HG03097 (cell line): ENCODE measurements at regions not wholly inside any gene's neighbourhood (a gene's known extent, or its start where the extent isn't known, plus 50 kb on each side); places are given as distances from the start of the nearest gene placed in this dataset.

ENCODE experiments used
- ATAC-seq: cut with Tn5 transposase; IDR thresholded peaks from one replicate; pipeline ENCODE4 v1.9.1; 2021; ENCODE audit not compliant: unreplicated experiment, low FRiP score

DNA sequence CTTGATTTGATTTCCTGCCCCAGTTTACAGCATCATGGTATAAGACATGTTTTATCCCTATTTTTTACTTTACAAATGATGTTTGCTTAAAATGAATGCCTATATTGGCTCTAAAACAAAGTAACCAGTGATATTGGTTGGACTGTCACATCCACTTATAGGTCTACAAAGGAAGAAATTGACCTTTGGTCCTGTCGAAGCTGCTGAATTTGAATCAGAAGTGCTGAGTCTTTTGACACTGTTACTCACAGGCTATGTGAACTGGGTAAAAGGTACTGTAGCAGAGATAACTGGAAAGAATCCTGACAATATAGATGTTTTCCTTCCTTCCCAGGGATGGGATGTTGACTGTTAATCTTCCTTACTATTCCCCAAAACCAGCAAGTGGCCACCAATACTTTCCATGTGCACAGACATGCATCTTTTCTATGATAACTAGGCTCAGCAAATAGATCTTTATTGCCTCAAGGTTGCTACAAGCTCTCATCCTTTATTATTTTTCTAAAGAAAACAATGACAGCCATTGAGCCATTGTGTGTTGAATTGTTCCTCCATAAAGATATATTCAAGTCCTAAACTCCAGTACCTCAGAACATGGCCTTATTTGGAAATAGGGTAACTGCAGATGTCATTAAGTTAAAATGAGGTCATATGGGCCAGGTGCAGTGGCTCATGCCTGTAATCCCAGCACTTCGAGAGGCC lies 175.9 kb upstream of the NR5A2 start:
- no peak for ATAC-seq

GRCh38 chr1:199854686-199855321 lies 172.7 kb upstream of the NR5A2 start:
- ATAC-seq, result no peak

GRCh38 chr1:199855580-199855979 lies 171.9 kb upstream of the NR5A2 start:
- no peak for ATAC-seq

DNA sequence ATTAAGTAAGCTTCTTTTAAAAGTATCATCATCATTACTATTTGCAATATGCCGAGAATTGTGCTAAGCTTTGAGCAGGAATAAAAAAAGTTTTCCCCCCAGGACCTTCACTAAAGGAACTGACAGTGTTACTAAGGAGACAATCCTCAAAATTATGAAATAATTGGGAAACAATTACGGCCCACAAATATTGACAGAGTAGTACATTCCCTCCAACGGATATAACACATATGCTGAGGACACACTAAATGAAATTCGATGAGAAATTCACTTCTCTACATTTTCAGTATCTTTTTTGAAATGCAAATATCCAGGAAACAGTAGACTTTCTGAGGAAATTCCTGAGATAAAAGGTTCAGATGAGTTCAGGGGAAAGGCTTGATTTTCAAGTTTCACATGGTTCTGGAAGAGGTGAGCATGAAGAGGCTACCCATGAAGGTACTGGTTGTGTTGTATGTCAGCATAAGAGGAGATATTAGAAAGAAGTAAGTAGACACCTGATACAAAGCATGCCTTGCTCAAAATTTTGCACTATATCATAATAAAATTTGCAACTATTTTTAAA lies 171.2 kb upstream of the NR5A2 start:
- ATAC-seq, result no peak

DNA sequence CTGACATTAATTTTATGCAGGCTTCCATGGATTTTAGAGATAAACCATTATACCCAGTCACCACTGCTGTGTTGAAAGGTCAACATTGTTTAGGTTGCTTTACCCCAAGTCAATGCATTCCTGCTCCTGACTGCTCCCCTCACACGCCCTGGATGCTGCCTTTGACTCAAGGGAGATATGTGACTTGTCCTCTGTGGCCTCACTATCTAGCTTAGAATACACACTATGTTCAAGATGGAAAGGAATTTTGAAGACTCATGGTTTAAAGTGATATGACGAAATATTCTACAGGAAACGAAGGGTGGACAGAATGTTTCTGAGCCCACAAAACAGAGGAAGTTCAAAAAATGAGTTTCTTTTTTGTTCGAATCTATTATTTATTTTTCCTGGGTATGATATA lies 170.4 kb upstream of the NR5A2 start:
- ATAC-seq, result no peak

- ATAC-seq, result no peak
Observed at GRCh38 chr1:199857516-199857915, 170.0 kb upstream of the NR5A2 start.

DNA sequence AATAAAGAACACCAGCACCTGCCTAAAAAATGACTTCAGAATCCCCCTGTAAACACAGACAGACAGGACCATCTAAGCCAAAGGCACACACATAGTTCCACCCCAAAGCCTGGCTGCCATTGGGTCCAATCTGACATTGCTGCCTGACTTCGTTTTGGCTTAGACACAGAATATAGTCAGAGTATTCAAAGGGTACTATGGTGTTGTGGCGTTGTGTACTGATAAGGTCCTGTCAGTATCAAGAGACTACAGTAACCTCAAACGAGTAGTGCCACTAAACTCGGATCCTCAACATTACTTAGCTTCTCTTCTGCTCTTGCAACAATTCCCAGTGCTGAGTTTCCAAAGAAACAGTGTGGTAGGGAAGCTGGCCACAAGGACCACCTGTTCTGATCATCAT lies 169.3 kb upstream of the NR5A2 start:
- ATAC-seq, result no peak

- no peak for ATAC-seq
Observed at GRCh38 chr1:199858856-199859255, 168.7 kb upstream of the NR5A2 start.

DNA sequence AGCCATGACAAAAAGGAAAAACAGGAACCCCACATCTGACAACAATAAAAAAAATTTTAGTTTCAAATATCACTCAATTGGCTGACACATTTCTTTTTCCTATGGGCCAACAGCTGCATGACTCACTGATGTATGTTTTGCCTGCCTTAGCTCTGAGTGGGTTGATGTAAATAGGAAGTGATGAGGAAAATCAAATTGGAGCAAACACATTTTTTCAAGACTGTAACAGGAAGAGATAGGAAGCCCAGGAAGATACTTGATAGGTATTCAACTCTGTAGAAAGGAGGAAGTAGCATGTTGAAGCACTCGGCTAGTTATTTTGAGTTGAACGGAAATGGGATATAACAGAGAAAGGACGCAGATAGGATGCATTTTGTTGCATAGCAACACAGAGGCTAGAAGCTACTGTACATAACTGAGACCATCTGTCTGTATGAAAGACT lies 168.0 kb upstream of the NR5A2 start:
- ATAC-seq, result no peak

GRCh38 chr1:199861020-199861795 lies 166.3 kb upstream of the NR5A2 start:
- no peak for ATAC-seq

DNA sequence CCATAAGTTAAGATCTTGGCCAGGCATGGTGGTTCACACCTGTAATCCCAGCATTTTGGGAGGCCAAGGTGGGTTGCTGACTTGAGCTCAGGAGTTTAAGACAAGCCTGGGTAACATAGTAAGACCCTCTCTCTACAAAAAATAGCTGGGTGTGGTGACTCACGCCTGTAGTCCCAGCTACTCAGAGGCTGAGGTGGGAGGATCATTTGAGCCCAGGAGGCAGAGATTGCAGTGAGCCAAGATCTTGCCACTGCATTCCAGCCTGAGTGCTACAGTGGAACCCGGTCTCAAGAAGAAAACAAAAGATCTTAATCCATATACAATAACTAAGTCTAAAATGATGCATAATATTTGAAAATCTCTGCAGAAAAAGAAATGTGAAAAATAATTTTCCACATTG lies 165.5 kb upstream of the NR5A2 start:
- ATAC-seq, result no peak

DNA sequence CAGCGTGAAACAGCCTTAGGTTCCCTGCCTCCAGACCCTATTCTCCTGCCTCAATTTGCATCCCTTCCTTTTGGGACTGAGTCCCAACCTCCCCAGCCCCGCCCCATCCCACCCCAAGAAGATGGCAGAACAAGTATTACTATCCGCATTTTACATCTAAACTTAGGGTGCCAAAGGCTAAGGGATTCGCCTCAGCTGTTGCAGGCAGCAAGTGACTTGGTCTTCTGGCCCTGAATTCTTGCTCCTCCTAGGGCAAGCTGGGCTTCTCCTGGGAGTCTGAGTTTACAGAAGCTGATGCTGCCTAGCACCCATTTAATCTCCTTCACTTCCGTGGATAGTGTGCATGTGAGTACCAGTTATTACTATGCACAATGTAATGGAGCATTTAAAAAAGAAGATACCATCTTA lies 161.3 kb upstream of the NR5A2 start:
- no peak for ATAC-seq

GRCh38 chr1:199867601-199868000 lies 159.9 kb upstream of the NR5A2 start:
- ATAC-seq, result no peak

- no peak for ATAC-seq
Observed at GRCh38 chr1:199868777-199869176, 158.7 kb upstream of the NR5A2 start.

GRCh38 chr1:199875337-199875736 lies 152.2 kb upstream of the NR5A2 start:
- ATAC-seq, result no peak

DNA sequence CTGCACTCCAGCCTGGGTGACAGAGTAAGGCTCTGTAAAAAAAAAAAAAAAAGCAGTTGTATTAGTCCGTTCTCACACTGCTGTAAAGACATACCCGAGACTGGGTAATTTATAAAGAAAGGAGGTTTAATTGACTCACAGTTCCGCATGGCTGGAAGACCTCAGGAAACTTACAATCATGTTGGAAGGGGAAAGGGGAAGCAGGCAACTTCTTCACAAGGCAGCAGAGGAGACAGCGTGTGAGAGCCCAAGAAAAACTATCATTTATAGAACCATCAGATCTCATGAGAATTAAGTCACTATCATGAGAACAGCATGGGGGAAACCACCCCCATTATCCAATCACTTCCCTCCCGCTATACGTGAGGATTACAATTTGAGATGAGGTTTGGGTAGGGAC lies 151.7 kb upstream of the NR5A2 start:
- ATAC-seq, result no peak

DNA sequence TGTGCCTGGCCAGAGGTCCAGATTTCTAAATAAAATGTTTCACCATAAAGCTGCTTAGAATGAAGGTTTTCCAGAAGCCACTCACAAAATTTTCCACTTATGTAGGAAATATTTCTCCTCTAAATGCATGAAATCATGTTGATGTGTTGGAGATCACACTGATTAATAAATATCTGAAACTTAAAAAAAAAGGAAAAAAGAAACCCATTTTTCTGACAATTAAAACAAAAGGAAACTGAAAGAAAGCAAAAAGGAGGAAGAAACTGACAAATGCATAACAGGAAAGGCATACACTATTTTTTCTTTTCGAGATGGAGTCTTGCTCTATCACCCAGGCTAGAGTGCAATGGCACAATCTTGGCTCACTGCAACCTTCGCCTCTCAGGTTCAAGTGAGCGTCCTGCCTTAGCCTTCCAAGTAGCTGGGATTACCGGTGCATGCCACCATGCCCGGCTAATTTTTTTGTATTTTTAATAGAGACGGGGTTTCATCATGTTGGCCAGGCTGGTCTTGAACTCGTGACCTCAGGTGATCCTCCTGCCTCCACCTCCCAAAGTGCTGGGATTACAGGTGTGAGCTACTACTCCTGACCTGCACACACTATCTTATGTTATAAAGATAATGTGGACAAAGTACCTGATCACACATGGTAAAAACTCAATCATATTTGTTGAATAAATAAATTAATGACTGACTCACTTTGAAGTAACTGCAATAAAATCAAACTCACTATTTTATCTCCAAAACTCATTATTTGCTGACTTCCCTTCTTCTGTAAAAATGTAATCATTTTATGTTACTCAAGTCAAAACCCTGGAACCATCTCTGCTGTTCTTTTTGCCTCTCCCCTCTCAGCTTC lies 149.8 kb upstream of the NR5A2 start:
- no peak for ATAC-seq

DNA sequence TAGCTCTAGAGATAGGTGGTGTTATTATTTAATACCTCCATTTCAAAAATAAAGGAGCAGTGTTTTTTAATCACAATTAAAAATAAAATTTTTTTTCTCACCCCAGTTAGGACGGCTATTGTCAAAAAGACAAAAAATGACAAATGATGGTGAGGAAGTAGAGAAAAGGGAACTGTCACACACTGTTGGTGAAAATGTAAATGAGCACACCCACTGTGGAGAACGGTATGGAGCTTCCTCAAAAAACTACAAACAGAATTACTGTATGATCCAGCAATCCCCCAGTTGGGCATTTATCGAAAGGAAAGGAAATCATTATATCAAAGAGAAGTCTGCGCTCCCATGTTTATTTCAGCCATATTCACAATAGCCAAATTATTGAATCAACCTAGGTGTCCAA lies 148.7 kb upstream of the NR5A2 start:
- no peak for ATAC-seq

GRCh38 chr1:199898654-199899053 lies 128.9 kb upstream of the NR5A2 start:
- ATAC-seq, result no peak

DNA sequence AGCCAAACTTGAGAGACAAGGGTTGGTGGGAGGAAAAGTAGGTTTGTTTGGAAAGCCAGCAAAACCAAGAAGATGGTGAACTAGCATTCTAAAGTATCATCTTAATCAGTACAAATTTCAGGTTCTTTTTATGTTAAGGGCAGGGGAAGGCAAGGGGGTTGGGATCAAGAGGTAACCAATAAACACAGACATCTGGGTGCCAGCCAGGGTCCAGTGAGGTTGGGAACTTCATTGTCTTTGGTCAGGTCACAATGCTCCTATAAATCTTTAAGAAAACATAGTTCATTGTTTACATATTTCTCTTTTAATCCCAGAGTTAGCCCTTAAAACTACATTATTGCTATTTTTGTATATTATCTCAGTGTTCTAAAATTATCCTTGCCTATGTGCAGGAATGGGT lies 126.2 kb upstream of the NR5A2 start:
- ATAC-seq, result no peak
